ENCODE measurements at regions not wholly inside any gene's neighbourhood (a gene's known extent, or its start where the extent isn't known, plus 50 kb on each side); places are given as distances from the start of the nearest gene placed in this dataset.
"Not testable (repeated sequence)": the region's sequence is repeated elsewhere in the genome, so short reads cannot be mapped to it uniquely, and the experiment has no call there.

DNA sequence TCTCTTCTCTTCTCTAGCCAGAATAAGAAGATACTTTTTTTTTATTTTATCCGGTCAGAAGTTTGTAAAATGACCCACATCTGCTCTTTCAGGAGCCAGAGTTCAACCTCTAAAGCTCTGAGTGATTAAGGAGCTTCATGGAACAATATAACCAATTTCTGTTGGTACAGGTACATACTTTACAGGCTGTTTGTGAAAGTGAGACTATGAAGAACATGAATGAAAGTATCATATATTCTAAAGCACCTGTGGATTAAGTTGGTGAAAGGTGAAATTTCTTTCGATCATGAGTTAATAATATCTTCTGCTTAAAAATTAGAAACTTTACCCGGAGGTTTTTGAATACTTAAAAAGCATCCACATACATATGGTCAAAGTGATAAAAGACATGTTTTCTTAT is 65.2 kb downstream of the DMRT2 start:
- no peak for DNase-seq

DNA sequence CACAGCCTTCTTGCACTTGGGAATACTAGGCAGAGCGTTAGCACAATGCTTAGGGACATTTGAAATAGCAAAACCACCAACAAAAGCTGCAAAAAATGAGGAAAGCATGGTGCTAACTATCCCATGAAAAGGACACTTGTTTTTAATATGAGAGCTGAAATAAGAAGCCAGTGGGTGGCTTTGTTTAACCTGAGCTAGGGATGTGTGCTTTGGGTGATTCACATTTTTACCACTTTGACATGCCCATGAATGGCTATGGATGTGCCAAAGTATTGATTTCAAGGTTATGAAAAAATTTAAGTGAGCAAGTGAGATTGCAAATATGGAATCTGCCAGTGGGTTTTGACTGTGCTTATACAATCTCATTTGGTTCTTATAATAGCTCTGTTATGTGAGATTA is 67.3 kb downstream of the DMRT2 start:
- no peak for DNase-seq

DNA sequence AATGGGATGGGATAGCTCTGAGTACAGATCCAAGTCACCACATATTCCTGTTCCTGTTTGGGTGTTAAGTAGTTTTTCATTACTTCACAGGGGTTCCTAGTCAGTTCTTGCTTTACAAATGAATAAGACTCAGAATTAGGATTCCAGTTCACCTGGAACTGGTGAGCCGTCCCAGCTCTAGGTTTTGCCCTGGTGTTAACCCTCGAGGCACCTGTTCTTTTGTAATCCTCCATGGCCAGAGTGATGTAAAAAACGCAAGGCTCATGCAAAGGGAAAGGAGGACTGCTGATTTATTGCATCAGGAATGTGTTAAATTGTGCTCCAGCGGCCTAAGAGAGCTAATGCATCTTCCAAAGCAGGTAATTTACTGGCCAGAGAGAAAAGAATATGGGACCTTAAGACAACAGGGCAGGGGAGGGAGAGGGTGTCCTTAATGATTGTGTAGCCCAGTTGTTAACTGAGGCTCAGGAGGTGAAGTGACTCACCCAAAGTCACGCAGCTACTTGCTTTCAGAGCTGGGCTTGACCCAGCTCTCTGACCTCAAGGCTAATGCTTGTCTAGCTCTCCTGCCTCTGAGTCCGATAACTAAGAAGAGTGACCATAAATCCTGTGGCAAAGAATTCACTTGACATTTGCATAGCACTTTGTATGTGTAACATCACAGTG is 70.5 kb downstream of the DMRT2 start:
- DNase-seq, result no peak

DNA sequence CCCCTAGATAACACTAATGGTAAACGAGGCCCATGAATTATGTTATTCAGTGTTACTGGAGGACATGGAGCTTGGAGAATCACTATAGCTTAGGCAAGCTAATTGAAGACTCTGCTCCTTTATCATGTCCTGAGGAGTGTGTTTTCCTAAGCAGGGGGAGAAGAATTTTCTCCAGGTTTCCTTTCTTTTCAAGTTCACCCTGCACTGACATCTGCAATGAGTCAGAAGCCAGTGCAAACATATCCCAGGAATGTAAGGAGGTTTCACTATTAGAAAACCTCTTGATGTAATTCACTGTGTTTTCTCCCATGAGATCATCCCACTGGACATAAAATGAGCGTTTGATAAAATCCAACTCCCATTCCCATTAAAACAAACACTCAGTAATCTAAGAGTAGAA is 75.6 kb downstream of the DMRT2 start:
- no peak for DNase-seq

DNA sequence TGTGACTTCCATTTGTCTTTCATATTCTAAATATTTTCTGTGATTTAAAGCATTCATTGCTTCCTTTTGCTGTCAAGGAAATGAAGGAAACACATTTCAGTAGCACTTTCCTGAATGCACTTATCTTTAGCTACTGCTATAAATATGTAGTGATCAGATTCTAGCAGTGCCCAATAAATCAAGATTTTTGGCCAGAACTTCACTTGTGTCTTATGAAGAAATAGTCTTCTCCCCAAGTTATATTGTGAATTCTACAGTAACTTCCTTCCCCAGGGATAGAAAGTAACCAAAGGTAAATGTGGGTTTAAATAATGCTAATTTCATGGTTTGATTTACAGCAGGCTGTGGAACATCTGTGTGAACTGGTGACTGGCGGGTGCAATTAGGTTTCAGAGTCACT is 77.9 kb downstream of the DMRT2 start:
- no peak for DNase-seq

DNA sequence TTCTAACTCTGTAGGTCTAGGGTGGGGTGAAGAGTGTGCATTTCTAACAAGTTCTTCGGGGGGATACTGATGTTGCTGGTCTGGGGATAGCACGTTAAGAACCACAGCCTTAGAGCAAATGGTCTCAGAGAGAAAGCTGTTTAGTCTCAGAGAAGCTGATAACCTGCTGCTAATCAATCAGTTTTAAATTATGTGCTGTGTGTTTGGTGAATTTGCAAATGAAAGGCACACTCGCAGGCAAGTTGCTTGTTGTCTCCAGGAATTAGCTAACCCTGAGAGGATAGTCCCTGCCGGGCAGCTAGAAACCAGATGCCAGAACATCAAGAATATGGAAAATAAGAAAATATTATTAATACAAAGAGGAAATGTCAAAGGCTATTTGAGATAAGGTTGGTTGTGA is 79.2 kb downstream of the DMRT2 start:
- DNase-seq, result no peak

DNA sequence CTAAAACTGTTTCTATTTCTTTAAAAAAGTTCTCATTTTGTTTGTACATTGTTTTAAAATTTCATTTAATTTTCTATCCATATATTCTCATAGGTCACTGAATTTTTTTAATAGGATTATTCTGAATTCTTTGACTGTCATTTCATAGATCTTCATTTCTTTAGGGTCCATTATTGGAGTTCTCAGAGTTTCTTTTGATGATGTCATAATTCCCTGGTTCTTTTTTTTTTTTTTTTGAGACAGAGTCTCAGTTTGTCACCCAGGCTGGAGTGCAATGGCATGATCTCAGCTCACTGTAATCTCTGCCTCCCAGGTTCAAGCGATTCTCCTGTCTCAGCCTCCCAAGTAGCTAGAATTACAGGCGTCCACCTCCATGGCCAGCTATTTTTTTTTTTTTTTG is 89.9 kb downstream of the DMRT2 start:
- no peak for DNase-seq

DNA sequence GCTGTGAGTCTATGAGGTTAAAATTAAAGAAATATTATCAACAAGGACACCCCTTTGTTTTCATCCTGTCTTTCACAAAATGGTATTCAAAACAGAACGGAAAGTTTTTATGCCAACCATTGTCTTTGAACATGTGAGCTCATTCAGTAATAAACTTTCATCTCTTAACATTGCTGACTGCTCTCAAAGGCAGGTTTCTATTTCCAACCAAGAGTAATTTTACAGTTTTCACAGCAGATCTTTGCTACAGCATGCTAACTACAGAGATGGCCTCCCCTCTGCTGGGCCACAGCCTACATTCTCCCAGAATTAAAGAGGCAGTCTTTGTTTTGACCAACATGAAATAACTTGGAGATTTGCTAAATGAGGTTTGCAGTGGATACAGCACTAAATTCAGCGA is 101.5 kb downstream of the DMRT2 start:
- DNase-seq, result no peak

DNA sequence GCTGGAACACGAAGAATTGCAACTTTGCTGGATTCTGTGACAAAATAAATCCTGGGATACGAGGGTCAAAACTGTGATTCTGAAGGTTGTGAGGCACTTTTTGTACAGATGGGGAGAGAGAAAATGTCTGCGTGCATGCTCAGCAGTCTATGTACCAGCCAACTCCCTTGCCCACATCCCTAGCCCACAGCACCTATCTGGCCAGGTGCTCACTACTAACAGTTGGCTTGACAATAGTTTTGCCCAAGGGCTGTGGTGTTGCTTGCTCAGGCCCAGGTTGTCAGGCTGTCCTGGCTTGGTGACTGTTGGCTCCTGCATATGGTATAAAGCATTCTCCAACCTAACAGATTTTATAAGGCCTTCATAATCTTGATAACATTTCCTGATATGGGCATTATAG is 102.0 kb downstream of the DMRT2 start:
- no peak for DNase-seq

DNA sequence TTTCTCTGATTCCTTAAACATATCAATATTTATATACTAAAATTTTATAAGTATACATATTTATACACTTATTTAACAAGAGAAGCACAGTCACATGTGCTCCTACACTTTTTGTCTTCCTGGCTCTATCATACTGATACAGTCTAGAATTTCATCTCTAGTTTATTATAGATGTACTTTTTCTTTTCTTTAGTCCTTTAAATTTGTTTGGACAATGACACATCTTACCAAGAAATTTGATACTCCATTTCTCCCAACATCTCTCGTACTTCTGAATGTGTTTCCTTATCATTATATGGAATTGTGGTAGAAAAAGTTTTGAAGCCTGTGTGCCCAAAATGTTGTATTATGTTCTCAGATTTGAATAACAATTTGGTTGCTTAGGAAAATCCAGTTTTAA is 104.6 kb downstream of the DMRT2 start:
- DNase-seq, result no peak

DNA sequence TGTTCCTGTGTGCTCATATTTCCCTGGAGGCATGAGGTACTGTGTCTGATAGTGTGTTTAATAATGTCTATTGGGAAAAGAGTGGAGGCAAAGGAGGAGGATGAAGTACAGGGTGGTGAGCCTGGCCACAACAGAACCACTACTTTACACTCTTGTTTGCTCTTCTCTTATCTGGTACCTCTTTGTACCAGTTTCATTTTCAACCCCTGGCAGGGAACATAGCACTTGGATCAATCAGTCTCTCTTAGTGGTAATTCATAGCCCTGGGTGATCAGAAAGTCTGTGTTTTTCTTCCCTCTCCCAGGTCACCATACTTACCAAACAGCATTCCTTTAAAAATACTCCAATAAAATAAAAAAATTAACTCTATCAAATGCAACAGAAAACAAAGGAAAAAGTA is 105.4 kb downstream of the DMRT2 start:
- no peak for DNase-seq

DNA sequence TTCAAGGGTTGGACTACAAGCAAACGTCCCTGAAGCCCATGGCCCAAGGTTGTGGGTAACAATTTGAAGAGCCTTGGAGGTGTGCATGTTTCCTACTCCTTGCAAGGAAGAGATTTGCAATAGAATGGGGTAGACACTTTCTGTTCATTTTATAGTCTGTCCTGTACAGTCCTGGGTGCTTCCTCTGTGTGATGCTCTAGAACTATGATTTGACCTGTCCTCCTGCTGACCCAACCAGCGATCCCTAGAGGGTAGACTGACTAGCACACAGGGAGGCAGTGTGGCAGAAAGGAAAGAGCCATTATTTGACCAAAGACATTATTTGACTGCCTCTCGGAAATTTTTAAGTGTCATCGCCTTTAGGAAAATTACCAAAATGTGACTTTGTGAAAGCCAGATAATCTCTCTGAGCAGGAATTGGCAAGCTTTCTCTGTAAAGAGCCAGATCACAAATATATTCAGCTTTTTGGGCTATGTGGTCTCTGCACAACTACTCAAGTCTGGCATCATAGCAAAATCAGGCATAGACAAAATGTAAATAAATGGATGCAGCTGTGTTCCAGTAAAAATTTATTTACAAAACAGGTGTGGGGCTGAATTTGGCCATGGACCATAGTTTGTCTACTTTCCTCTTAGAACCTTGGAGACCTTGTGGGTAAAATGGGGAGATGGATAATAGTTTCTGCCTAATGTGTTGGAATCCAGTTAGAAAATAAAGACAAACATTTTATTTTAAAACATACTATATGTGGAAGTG is 106.8 kb downstream of the DMRT2 start:
- DNase-seq, result no peak

DNA sequence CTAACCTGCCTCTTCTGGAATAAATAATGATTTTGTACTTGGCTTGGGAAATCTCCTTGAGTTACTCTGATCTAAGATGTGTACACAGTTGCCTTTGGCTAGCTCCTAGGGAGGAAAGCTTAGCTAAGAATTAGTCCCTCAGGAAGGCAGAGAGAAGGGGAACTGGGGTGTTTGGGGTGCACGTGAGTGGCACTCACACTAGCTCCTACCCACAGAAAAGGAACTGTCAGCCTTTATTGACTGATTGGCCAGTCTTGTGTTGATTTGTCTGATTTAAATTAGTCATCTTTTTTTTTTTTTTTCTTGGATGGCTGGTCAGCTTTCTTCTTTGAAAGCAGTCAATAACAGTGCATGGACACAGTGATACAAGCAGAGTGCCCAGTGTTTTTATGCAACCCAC is 107.7 kb downstream of the DMRT2 start:
- DNase-seq, result no peak

DNA sequence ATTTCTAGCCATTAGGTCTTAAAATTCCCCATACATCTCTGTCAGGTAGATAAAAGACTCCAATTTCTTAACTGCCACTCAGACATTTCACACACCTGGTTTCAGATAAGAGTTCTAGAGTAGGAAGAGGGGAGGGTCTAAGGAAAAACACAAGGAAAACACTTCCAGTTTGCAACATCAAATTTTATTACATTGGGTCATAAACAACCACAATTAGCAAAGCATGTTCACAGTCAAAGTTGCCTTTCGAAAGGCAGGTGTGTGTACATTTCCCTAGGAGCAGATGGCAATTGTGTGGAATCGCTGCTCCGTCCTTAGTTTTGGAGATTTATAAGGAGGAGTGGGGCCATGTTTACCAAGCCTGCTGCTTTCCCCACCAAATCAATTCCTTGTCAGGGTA is 120.8 kb downstream of the DMRT2 start:
- DNase-seq, result no peak

DNA sequence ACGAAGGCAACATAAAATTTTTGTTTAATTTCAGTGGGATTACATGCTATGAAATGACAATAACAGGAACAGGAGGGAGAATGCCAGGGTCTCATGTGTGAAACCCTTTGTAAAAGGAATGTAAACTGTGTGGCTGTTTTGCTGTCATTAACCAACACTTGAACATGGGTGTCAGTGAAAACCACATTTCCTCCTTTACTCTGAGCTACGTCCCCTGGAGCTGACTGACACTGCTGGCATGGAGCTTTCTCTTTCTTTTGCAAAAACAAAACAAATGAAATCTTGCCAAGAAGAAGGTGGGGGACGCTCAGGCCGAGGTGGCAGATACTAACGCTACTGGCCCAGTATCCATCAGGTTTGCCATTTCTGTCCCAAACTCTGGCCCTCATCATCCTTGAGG is 121.4 kb downstream of the DMRT2 start:
- no peak for DNase-seq

DNA sequence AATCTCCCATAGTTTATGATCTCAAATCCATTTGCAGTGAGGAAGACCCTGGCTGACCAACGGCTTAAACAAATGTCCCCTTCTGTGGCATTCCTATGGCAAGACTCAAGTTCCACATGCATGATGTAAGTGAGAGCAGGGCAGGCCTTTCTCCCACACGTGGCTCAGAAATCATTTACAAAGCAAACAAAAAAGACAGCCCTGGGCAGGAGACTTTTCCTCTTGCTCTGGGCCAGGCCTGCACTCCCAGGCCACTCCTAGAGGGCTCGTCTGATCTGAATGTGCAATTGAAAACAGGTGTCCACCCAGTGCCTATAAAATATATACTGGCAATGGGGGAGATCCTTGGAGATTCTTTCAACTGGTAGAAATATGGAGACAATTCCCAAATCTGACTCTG is 123.1 kb downstream of the DMRT2 start:
- DNase-seq, result no peak

DNA sequence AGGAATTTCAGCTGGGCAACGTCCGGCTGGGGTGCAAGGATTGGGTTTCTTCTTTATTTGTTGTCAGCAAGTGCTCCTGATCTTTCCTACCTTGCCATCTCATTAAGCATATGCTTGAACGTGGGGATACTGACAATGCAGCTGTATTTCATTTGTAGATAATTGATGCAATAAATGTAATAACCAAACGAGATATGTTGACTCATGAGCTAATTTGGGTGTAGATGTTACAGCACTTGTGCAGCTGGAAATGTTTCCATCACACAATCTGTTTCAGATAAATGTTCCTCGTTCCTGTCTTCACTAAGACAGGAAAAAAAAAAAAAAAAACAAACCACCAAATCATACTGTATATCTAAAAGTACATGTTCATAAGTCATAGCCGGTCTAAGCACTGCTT is 123.8 kb downstream of the DMRT2 start:
- no peak for DNase-seq

DNA sequence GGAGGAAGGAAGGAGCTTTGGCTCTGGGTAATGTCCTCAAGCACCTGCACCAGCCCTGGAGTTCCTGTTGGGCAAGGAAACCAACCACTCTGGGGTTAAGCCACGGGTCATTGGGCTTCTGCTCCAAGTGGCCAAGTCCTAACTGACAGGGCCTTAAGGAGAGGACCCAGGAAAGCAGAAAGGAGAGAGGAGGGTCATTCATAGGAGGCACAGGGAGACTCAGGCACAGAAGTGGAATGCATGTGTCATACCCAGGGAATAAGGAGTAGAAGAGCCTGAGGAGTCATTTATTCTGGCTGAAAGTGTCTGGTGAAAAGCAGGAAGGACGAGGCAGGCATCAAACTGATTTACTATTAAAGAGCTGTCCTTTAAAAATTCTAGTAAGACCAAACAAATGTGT is 129.2 kb downstream of the DMRT2 start:
- DNase-seq, result no peak

DNA sequence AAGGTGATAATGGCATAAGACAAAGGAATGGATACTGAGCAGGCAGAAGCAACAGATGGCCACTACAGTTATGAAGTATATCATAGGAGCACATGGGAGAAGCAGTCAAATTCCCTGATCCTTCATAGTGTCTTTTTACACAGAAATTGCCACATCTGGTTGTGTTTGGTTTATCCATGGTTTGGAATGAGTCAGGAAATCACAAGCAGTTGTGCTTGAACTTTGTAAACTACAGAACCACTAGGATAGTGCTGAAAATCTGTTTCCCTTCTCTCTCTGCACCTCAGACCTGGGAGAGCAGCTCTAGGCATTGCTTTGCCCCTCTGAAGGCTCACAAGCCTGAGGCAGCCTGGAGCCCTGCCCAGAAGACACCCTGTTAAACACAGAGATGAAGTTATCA is 134.0 kb downstream of the DMRT2 start:
- no peak for DNase-seq

DNA sequence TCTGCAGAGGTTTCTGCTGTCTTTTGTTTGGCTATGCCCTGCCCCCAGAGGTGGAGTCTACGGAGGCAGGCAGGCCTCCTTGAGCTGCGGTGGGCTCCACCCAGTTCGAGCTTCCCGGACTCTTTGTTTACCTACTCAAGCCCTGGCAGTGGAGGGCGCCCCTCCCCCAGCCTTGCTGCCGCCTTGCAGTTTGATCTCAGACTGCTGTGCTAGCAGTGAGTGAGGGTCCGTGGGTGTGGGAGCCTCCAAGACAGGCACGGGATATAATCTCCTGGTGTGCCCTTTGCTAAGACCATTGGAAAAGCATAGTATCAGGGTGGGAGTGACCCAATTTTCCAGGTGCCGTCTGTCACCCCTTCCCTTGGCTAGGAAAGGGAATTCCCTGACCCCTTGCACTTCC is 137.0 kb downstream of the DMRT2 start:
- not testable (repeated sequence) for DNase-seq

DNA sequence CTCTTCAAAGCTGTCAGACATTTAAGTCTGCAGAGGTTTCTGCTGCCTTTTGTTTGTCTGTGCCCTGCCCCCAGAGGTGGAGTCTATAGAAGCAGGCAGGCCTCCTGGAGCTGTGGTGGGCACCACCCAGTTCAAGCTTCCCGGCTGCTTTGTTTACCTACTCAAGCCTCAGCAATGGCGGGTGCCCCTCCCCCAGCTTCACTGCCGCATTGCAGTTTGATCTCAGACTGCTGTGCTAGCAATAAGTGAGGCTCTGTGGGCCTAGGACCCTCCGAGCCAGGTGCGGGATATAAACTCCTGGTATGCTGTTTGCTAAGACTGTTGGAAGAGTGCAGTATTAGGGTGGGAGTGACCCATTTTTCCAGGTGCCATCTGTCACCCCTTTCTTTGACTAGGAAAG is 145.5 kb downstream of the DMRT2 start:
- not testable (repeated sequence) for DNase-seq

DNA sequence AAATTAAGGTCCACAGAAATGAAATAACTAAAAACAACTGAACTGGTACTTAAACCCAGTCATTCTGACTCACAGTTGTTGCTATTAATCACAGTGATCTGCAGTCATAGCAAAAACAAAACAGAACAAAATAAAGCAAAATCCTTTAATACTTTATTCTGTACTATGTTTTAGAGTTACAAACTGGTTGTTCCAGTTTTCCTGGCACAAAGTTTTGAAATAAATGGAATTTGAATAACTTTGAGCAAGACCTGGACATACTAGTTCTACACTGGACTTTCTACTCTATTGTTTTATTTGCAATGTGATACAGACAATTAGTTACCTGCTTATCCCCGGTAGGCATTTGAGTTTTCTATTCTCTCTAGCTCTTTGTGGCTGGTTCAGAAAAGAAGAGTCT is 147.9 kb downstream of the DMRT2 start:
- DNase-seq, result no peak

DNA sequence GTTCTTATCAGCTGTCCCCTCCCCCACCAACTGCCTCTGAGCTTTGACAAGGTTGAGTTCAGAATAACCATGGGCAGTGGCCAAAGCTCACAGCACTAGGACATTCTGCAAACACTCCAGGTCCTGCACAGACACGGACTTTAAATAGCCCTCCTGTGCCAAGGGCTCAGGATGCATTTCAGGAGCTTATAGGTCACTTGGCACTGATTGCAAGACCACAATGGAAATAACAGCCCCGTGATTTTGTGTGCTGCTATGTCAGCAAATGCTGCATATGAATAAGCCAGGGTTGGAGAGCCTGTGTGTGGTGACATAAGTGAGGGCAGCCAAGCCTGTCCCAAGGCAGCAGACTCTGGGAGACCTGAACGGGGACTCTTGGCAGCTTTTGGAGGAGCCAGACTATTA is 150.7 kb downstream of the DMRT2 start:
- no peak for DNase-seq

DNA sequence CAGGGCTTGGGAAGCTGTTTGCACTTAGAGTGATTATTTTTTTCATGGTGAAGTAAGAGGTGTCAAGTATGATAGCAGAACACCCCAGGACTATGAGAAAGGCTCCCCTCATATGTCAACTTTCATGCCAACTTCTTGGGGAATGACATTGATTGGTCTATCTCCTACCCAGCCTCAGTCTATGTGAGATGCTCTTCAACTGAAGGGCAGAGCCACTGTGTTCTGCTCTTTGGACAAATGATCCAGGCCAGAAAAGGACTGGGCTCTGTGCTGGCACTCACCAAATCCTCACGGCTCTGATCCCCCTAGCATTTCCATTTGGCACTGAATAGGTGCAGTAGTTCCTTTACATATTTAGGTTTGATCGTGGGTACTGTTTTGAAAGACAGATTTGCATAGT is 151.1 kb downstream of the DMRT2 start:
- DNase-seq, result no peak

DNA sequence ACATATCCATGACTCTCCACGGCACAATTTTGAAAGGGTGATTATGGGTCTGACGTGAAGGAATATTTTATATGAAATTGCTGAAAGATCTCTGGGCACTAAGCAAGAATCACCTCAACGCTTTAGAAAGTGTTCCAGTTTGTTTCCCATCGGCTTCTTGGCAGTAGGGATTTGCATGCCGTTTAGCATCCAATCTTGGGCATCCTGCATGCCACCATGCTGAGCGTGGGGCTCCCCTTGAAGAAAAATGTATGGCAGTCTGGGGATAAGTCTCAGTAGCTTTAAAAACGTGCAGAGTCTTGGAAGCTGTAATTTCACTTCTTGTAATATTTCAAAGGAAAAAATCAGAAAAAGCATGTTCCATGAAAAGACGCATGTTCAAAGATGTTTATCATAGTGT is 151.7 kb downstream of the DMRT2 start:
- DNase-seq, result no peak
